IMR-90 (cell line): ENCODE measurements at regions not wholly inside any gene's neighbourhood (a gene's known extent, or its start where the extent isn't known, plus 50 kb on each side); places are given as distances from the start of the nearest gene placed in this dataset.

Experiments
- ATAC-seq: fragments of 200-7000 bp; cut with Tn5 transposase; 2 replicates; pipeline ENCODE4 v1.9.1; 2020; ENCODE audit warnings: low read depth, mild to moderate bottlenecking, moderate library complexity
- BruUV-seq: library from RNA; stranded (reverse); fragments of 400-500 nt; replicated peaks from 2 replicates; lab custom pipeline; 2021; lab: Mats Ljungman, UMichigan
- CTCF ChIA-PET: fragments of 300-600 bp; formaldehyde crosslinking; extraction: SDS; loops from one replicate; lab custom pipeline; 2021; ENCODE audit warnings: antibody characterized with exemption; lab: Yijun Ruan, JAX
- POLR2A ChIA-PET: fragments of 300-600 bp; sonication (Branson Sonifier 250); formaldehyde crosslinking; loops from one replicate; lab custom pipeline; 2022; ENCODE audit warnings: antibody characterized with exemption; ENCODE audit not compliant: unreplicated experiment; lab: Charles Lee
- DNase-seq: peaks from one replicate; pipeline ENCODE4 v3.0.0; 2013
- H2AFZ ChIP-seq: replicated peaks from 2 replicates; pipeline ENCODE3; 2013; ENCODE audit warnings: low read length, mild to moderate bottlenecking; ENCODE audit not compliant: poor library complexity
- H2AK5ac ChIP-seq: 2 replicates; pipeline ENCODE4 v1.6.1; 2013; ENCODE audit warnings: low read depth, low read length, inconsistent platforms
- H2AK9ac ChIP-seq: replicated peaks from 2 replicates; pipeline ENCODE3; 2013; ENCODE audit warnings: mild to moderate bottlenecking, low read depth, low read length, moderate library complexity; ENCODE audit not compliant: poor library complexity
- H2BK120ac ChIP-seq: 2 replicates; pipeline ENCODE4 v1.6.1; 2013; ENCODE audit warnings: low read depth, low read length, inconsistent platforms
- H2BK15ac ChIP-seq: 3 replicates; pipeline ENCODE4 v1.6.1; 2013; ENCODE audit warnings: low read depth, low read length, inconsistent platforms
- H2BK20ac ChIP-seq: 2 replicates; pipeline ENCODE4 v1.6.1; 2013; ENCODE audit warnings: low read depth, mild to moderate bottlenecking, inconsistent platforms, low read length, moderate library complexity
- H2BK5ac ChIP-seq: 2 replicates; pipeline ENCODE4 v1.6.1; 2013; ENCODE audit warnings: mild to moderate bottlenecking, low read depth, low read length, inconsistent platforms; ENCODE audit not compliant: poor library complexity, severe bottlenecking
- H3K14ac ChIP-seq: replicated peaks from 2 replicates; pipeline ENCODE4 v1.6.1; 2013; ENCODE audit warnings: low read depth, low read length, inconsistent platforms
- H3K18ac ChIP-seq: 2 replicates; pipeline ENCODE4 v1.6.1; 2013; ENCODE audit warnings: low read depth, low read length, control low read depth
- H3K23ac ChIP-seq: 2 replicates; pipeline ENCODE4 v1.6.1; 2013; ENCODE audit warnings: low read depth, low read length, inconsistent platforms
- H3K27ac ChIP-seq: 2 replicates; pipeline ENCODE4 v1.5.1; 2013; ENCODE audit warnings: mild to moderate bottlenecking, control low read depth, low read length; ENCODE audit not compliant: insufficient read depth
- H3K27me3 ChIP-seq: 2 replicates; pipeline ENCODE4 v1.6.1; 2013; ENCODE audit warnings: low read length; ENCODE audit not compliant: control insufficient read depth, insufficient read depth
- H3K36me3 ChIP-seq: 2 replicates; pipeline ENCODE4 v1.6.1; 2013; ENCODE audit warnings: low read length, mixed read lengths; ENCODE audit not compliant: control insufficient read depth, insufficient read depth
- H3K4ac ChIP-seq: 2 replicates; pipeline ENCODE4 v1.6.1; 2013; ENCODE audit warnings: low read depth, low read length, inconsistent platforms
- H3K4me1 ChIP-seq: 2 replicates; pipeline ENCODE4 v1.6.1; 2013; ENCODE audit warnings: low read length, mixed read lengths; ENCODE audit not compliant: control insufficient read depth, insufficient read depth
- H3K4me2 ChIP-seq: 2 replicates; pipeline ENCODE4 v1.6.1; 2013; ENCODE audit warnings: low read depth, mild to moderate bottlenecking, control low read depth, low read length, moderate library complexity
- H3K4me3 ChIP-seq: 2 replicates; pipeline ENCODE4 v1.5.1; 2013; ENCODE audit warnings: low read depth, mild to moderate bottlenecking, control low read depth, low read length, moderate library complexity; ENCODE audit not compliant: insufficient read depth
- H3K56ac ChIP-seq: 2 replicates; pipeline ENCODE4 v1.6.1; 2013; ENCODE audit warnings: low read length, inconsistent platforms; ENCODE audit not compliant: insufficient read depth; ENCODE audit errors: extremely low read depth
- H3K79me1 ChIP-seq, 2 experiments: 2 replicates each; pipeline ENCODE4 v1.6.1; 2013; ENCODE audit warnings: low read length in 2 of 2, inconsistent platforms in 1 of 2, low read depth in 1 of 2
- H3K9ac ChIP-seq: 2 replicates; pipeline ENCODE4 v1.6.1; 2013; ENCODE audit warnings: low read depth, low read length, control low read depth
- H3K9me1 ChIP-seq: 2 replicates; pipeline ENCODE4 v1.6.1; 2013; ENCODE audit warnings: low read length, inconsistent platforms; ENCODE audit not compliant: insufficient read depth
- H3K9me3 ChIP-seq: 2 replicates; pipeline ENCODE4 v1.6.1; 2013; ENCODE audit warnings: low read length; ENCODE audit not compliant: control insufficient read depth, insufficient read depth
- H4K20me1 ChIP-seq: 2 replicates; pipeline ENCODE4 v1.6.1; 2013; ENCODE audit warnings: low read length, inconsistent platforms; ENCODE audit not compliant: insufficient read depth
- H4K5ac ChIP-seq: 2 replicates; pipeline ENCODE4 v1.6.1; 2013; ENCODE audit warnings: mild to moderate bottlenecking, low read depth, low read length, control low read depth
- H4K8ac ChIP-seq, 2 experiments: 2 replicates each; pipeline ENCODE4 v1.6.1; 2013; ENCODE audit warnings: low read depth in 2 of 2, low read length in 2 of 2, control low read depth in 1 of 2, inconsistent platforms in 1 of 2
- H4K91ac ChIP-seq: 2 replicates; pipeline ENCODE4 v1.6.1; 2013; ENCODE audit warnings: low read depth, low read length, inconsistent platforms; ENCODE audit not compliant: insufficient read depth
- CHD1 ChIP-seq: IDR thresholded peaks from 2 replicates; pipeline ENCODE4 v1.6.1; 2012; ENCODE audit warnings: low read depth, low read length, improper control_type of control experiment
- FOS ChIP-seq: fragments of 150-350 bp; IDR thresholded peaks from 2 replicates; pipeline ENCODE4 v1.6.1; 2016; ENCODE audit warnings: low read depth, low read length
- MXI1 ChIP-seq: IDR thresholded peaks from 2 replicates; pipeline ENCODE4 v1.6.1; 2012; ENCODE audit warnings: low read depth, mild to moderate bottlenecking, low read length, moderate library complexity, borderline replicate concordance
- POLR2A ChIP-seq: IDR thresholded peaks from 2 replicates; pipeline ENCODE4 v1.6.1; 2012; ENCODE audit warnings: mild to moderate bottlenecking, low read depth, low read length
- RAD21 ChIP-seq: IDR thresholded peaks from 2 replicates; pipeline ENCODE4 v1.6.1; 2012; ENCODE audit warnings: low read length, improper control_type of control experiment
- RCOR1 ChIP-seq: IDR thresholded peaks from 2 replicates; pipeline ENCODE4 v1.6.1; 2012; ENCODE audit warnings: mild to moderate bottlenecking, low read length, improper control_type of control experiment; ENCODE audit not compliant: insufficient replicate concordance
- WGBS, 2 experiments: methylation state at CpG; one replicate each; pipeline versions ENCODE4 v1.1.5 to v1.1.7; 2013; ENCODE audit warnings: missing lambda C conversion rate in 2 of 2; ENCODE audit not compliant: insufficient read length in 1 of 2; ENCODE audit errors: extremely low coverage in 2 of 2; 5-methylcytosine and 5-hydroxymethylcytosine counted together
- dilution Hi-C: fragments of 300-500 bp; cut with HindIII; formaldehyde crosslinking; loops from one replicate; pipeline ENCODE4 v1.14.3; 2018; ENCODE audit warnings: low sequenced_read_pairs; ENCODE audit not compliant: unreplicated experiment
- in situ Hi-C: fragments of 300-500 bp; cut with MboI; formaldehyde crosslinking; loops from 3 replicates; pipeline ENCODE4 v1.14.3; 2019; ENCODE audit warnings: low sequenced_read_pairs, inconsistent platforms, mixed read lengths
- intact Hi-C: fragments of 100-400 bp; cut with micrococcal nuclease; formaldehyde crosslinking; loops from 2 replicates; pipeline ENCODE4 v1.10.0; 2022

DNA sequence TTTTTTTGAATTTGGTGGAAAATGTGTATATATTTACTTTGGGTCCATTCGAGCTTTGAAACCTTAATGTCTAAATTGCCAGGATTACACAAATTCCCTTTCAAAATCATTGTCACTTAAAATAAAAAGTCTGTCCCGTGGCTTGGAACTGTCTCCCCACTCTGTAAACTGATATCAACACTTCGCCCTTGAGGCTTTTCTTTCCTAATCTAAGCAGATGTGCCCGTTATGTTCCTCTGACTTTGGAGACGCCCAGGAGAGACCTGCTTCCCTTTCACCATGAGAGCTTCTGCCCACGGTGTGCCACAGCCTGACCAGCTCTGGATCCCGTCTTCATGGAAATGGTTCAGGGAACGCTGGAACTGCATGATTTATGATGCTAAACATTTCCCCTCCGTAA is 151.3 kb downstream of the C16orf95 start:
- H2AFZ ChIP-seq: no peak overlapping the region
- BruUV-seq: no TSS peak
- intact Hi-C loops: no loop called here
- H3K4me1 ChIP-seq: no peaks in the 10 kb centered on the region
- no peak overlapping the region for H2BK15ac ChIP-seq
- 50% methylated on average over 2 of the region's 9 CpGs; no CpG with 5 or more reads in 1 of the 2 experiments for WGBS, 2 experiments
- DNase-seq (no peak), ATAC-seq (no peak)
- CTCF ChIA-PET: no interaction called here
- POLR2A ChIA-PET: no interaction called here
- H3K27me3 ChIP-seq: peaks cover 42% of the 10 kb centered on the region
- H3K36me3 ChIP-seq: no peaks in the 10 kb centered on the region
- no peak overlapping the region for H2BK120ac ChIP-seq
- H3K4me2 ChIP-seq: no peak overlapping the region
- no peak overlapping the region for H4K91ac ChIP-seq
- dilution Hi-C loops: no loop called here
- no peak overlapping the region for H2BK20ac ChIP-seq
- no peaks in the 10 kb centered on the region for H3K79me1 ChIP-seq
- H2AK9ac ChIP-seq: no peak overlapping the region
- no peak for TF ChIP-seq CHD1
- no peak for TF ChIP-seq RCOR1
- no peak for TF ChIP-seq MXI1
- TF ChIP-seq RAD21: no peak
- no peak for TF ChIP-seq FOS
- no peak for TF ChIP-seq POLR2A
- no peak overlapping the region for H2BK5ac ChIP-seq
- H4K8ac ChIP-seq: no peak overlapping the region
- H3K4ac ChIP-seq: no peak overlapping the region
- no peak overlapping the region for H3K18ac ChIP-seq
- H3K9me3 ChIP-seq: peaks cover 4% of the 10 kb centered on the region; the same call in 1 of the 2 replicates
- H3K27ac ChIP-seq: no peak overlapping the region
- no peak overlapping the region for H3K9ac ChIP-seq
- H3K23ac ChIP-seq: no peak overlapping the region
- H3K14ac ChIP-seq: no peak overlapping the region
- H4K20me1 ChIP-seq: no peaks in the 10 kb centered on the region
- H2AK5ac ChIP-seq: no peak overlapping the region
- in situ Hi-C loops: no loop called here
- H3K9me1 ChIP-seq: no peaks in the 10 kb centered on the region
- H3K56ac ChIP-seq: no peak overlapping the region
- no peak overlapping the region for H4K5ac ChIP-seq
- no peak overlapping the region for H3K4me3 ChIP-seq
